D721Med (cell line): ENCODE measurements at regions not wholly inside any gene's neighbourhood (a gene's known extent, or its start where the extent isn't known, plus 50 kb on each side); places are given as distances from the start of the nearest gene placed in this dataset.
A peak's percentile ranks its signal among the peaks of the same experiment; 100 is the strongest.

Source experiments
- DNase-seq: peaks from one replicate; pipeline ENCODE4 v3.0.0; 2011; ENCODE audit warnings: low spot score; ENCODE audit not compliant: insufficient read length
- FAIRE-seq: peaks from 2 replicates; lab custom pipeline; 2011; peaks lifted over from hg19 to GRCh38; lab: Jason Lieb, UNC
- TF ChIP-seq, protein P1 (sequence below): IDR thresholded peaks from 2 replicates; pipeline ENCODE4 v1.5.1; 2012; ENCODE audit warnings: mild to moderate bottlenecking, control low read depth; ENCODE audit not compliant: insufficient read depth; ENCODE audit errors: missing control alignments

DNA sequence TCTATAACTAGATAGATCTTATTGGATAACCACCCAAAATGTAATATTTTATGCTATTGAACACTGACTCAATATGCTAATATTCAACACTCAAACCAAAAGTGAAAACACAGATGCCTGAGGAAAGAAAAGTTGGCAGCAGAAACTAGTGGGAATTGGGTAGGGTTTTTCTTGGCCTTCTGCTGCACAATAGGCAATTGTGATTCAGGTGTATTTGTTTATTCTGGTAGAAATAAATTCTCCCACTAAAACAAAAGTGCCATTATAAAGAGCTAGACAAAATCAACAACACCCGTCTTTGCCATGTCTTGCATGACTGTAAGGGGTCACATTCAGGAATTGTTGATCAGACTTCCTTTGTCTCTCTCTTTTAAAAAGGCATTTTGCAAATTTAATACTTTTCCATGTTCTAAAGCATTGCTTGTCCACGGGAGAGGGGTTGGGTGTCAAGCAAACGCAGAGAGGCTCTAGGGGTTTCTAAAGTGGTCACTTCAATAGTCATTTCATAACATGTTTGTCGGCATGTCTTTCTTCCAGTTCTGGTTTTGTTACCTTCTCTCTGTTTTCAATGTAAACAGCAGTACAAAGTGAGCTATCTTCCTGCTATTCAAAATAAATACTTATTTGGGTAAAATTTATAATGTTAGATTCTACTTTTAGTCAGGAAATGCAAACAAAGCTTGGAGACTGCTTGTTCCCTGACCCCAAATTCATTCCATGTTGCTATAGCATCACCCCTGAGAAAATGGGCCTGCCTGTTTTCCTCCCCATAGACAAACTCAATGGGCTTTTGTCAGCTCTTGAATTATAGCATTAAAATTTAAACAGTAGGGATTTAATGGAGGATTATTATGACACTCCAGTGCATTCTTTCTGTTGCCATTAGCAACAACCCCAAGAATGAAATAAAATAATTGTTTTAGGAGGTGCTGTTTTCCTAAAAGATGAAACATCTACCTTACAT is 217.0 kb upstream of the CCN2 start:
- FAIRE-seq (no peak), DNase-seq (no peak)
- TF ChIP-seq, protein P1, sequence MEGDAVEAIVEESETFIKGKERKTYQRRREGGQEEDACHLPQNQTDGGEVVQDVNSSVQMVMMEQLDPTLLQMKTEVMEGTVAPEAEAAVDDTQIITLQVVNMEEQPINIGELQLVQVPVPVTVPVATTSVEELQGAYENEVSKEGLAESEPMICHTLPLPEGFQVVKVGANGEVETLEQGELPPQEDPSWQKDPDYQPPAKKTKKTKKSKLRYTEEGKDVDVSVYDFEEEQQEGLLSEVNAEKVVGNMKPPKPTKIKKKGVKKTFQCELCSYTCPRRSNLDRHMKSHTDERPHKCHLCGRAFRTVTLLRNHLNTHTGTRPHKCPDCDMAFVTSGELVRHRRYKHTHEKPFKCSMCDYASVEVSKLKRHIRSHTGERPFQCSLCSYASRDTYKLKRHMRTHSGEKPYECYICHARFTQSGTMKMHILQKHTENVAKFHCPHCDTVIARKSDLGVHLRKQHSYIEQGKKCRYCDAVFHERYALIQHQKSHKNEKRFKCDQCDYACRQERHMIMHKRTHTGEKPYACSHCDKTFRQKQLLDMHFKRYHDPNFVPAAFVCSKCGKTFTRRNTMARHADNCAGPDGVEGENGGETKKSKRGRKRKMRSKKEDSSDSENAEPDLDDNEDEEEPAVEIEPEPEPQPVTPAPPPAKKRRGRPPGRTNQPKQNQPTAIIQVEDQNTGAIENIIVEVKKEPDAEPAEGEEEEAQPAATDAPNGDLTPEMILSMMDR, result no peak

DNA sequence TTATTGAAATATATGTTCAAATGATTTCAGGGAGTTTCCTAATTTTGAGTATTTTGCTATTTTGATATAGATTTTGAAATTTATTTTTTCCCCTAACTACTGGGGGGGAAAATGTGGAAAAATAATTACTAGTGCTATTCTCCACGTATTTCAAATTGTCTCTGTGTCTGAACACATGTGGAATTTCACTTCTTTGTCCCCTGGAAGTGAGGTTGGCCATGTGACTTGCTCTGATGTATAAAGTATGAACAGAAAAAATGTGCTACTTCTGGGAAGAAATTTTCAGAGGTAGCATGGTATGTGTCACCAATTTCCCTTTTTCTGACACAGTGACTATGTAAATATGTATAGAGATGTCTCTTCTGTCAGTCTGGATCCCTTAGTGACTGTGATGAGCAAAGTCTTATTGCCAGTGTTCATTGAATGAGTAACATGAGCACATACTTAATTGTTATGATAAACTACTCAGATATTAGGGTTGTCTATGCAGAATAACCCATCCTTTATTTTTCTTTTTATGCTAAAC is 215.4 kb upstream of the CCN2 start:
- TF ChIP-seq, protein P1, result no peak
- FAIRE-seq (no peak), DNase-seq (no peak)

DNA sequence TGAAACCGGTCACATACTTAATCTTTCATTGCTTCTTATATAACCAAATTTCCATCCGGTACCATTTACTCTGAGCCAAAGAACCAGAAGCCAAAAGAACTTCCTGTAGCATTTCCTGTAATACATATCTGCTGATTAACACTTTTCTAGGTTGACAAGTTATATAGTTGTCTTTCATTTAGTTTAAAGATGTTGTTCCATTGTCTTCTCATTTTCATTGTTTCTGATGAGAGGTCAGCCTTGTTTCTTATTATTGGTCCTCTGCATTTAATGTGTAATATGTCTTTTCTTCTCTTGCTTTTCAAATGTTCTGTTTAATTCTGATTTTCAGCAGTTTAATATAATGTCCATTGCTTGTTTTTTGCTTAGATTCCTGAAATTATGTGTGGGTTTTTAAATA is 214.5 kb upstream of the CCN2 start:
- no peak for DNase-seq
- TF ChIP-seq, protein P1, result no peak
- FAIRE-seq, result no peak

DNA sequence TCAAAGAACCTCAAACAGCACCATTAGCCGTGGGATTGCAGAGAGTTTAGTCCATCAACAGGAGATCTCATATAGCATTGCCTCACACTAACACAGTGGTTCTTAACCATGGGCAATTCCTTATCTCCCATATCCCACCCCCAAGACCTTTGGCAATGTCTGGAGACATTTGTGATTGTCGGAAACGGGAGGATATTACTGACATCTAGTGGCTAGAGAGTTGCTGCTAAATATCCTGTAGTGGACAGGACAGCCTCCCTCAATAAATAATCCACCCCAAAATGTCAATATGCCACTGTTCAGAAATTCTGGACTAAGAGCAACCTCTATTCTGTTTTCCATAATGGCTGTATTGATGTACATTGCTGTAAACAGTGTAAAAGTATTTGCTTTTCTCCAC is 210.1 kb upstream of the CCN2 start:
- TF ChIP-seq, protein P1, result peak; percentile 27
- FAIRE-seq (no peak), DNase-seq (no peak)

DNA sequence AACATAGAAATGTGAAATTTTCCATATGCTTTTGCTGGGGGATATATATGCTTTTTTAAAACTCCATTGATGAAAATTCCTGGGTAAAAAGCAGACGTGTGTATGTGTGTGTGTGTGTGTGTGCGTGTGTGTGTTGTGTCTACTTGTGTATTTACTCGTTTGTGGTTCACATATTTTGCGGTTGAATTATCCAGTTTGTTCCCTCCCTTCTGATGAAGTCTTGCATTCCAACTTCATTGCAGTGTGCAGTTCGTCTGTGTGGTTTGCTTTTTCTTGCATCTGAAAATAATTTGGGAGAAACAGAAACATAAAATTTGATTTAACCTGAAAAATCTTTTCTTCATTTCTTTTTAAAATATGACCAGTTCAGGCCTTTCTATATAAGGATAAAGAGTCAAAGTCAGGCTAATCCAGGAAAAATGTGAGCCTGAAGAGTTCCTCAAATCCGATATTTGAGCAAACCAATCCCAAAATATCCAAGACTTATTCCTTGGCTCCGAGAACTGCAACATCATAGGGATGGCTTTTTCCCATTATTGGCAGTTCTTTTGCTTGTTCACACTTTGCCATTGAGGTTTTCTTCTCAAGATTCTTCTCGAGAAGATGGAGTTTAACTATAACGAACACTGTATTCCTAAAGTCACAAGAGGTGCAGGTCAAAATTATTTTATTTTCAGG is 202.2 kb upstream of the CCN2 start:
- FAIRE-seq (no peak), DNase-seq (no peak)
- TF ChIP-seq, protein P1, result no peak

DNA sequence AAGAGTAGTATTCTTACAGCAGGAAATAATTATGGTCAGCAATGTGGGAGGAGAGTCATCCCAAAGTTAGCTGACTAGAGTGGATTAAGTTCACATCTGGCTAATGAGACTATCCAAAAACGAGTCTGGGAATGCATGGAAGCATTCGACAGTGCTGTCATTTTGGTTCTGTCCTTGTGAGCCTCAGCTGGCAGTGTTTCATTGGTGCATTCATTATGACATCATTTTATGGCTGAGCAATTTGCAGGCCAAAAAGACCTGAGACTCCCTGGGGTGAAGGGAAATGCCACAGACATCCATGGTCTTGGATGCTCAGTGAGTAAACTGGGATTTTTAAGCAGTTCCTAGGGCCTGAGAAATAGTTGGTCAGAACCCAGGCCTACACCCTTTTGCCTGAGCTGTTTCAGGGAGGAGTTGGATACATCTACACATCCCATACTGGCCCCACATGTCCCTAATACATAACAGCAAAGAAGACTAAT is 196.4 kb upstream of the CCN2 start:
- no peak for DNase-seq
- TF ChIP-seq, protein P1, result no peak
- no peak for FAIRE-seq
